ENCODE measurements at regions not wholly inside any gene's neighbourhood (a gene's known extent, or its start where the extent isn't known, plus 50 kb on each side); places are given as distances from the start of the nearest gene placed in this dataset.
A peak's percentile ranks its signal among the peaks of the same experiment; 100 is the strongest.
"Not testable (repeated sequence)": the region's sequence is repeated elsewhere in the genome, so short reads cannot be mapped to it uniquely, and the experiment has no call there.

GRCh38 chr2:163182764-163183354 is 344.3 kb upstream of the KCNH7 start:
- peak; percentile 35 for DNase-seq

- DNase-seq = no peak
Observed at GRCh38 chr2:163177592-163177991, 339.0 kb upstream of the KCNH7 start.

- no peak for DNase-seq
Observed at GRCh38 chr2:163175294-163175693, 336.7 kb upstream of the KCNH7 start.

- no peak for DNase-seq
Observed at GRCh38 chr2:163173591-163173990, 335.0 kb upstream of the KCNH7 start.

- no peak for DNase-seq
Observed at GRCh38 chr2:163171786-163172530, 333.4 kb upstream of the KCNH7 start.

GRCh38 chr2:163157891-163158496 is 319.4 kb upstream of the KCNH7 start:
- DNase-seq = no peak

GRCh38 chr2:163157411-163157810 is 318.8 kb upstream of the KCNH7 start:
- no peak for DNase-seq

GRCh38 chr2:163155925-163156324 is 317.4 kb upstream of the KCNH7 start:
- no peak for DNase-seq

- DNase-seq = peak; percentile 61
Observed at GRCh38 chr2:163155279-163155883, 316.8 kb upstream of the KCNH7 start.

GRCh38 chr2:163142618-163143017 is 304.1 kb upstream of the KCNH7 start:
- no peak for DNase-seq

GRCh38 chr2:163138947-163139346 is 300.4 kb upstream of the KCNH7 start:
- no peak for DNase-seq

GRCh38 chr2:163135256-163135655 is 296.7 kb upstream of the KCNH7 start:
- no peak for DNase-seq

GRCh38 chr2:163133602-163134001 is 295.0 kb upstream of the KCNH7 start:
- DNase-seq = no peak

- peak; percentile 30 for DNase-seq
Observed at GRCh38 chr2:163132850-163133249, 294.3 kb upstream of the KCNH7 start.

- DNase-seq = not testable (repeated sequence)
Observed at GRCh38 chr2:163132207-163132606, 293.6 kb upstream of the KCNH7 start.

- DNase-seq = no peak
Observed at GRCh38 chr2:163123526-163123925, 285.0 kb upstream of the KCNH7 start.

- DNase-seq = no peak
Observed at GRCh38 chr2:163122257-163122656, 283.7 kb upstream of the KCNH7 start.

- no peak for DNase-seq
Observed at GRCh38 chr2:163121483-163121882, 282.9 kb upstream of the KCNH7 start.

- no peak for DNase-seq
Observed at GRCh38 chr2:163119966-163120365, 281.4 kb upstream of the KCNH7 start.

- no peak for DNase-seq
Observed at GRCh38 chr2:163086940-163087339, 248.4 kb upstream of the KCNH7 start.

- not testable (repeated sequence) for DNase-seq
Observed at GRCh38 chr2:163085366-163086024, 246.9 kb upstream of the KCNH7 start.

GRCh38 chr2:163081754-163082153 is 243.2 kb upstream of the KCNH7 start:
- DNase-seq = no peak

GRCh38 chr2:163077241-163077640 is 238.7 kb upstream of the KCNH7 start:
- no peak for DNase-seq
